Glutamatergic neuron (in vitro differentiated cells): ENCODE measurements at regions not wholly inside any gene's neighbourhood (a gene's known extent, or its start where the extent isn't known, plus 50 kb on each side); places are given as distances from the start of the nearest gene placed in this dataset.
"Not testable (repeated sequence)": the region's sequence is repeated elsewhere in the genome, so short reads cannot be mapped to it uniquely, and the experiment has no call there.

Experiments used
- DNase-seq: peaks from one replicate; pipeline ENCODE4 v3.0.0; 2022
- H3K27ac Mint-ChIP-seq: one replicate; pipeline ENCODE4 v1.8.0; 2020; ENCODE audit warnings: mild to moderate bottlenecking, mixed read lengths, inconsistent platforms; ENCODE audit not compliant: unreplicated experiment
- H3K27me3 Mint-ChIP-seq: one replicate; pipeline ENCODE4 v1.8.0; 2020; ENCODE audit warnings: mild to moderate bottlenecking, moderate library complexity, mixed read lengths, inconsistent platforms; ENCODE audit not compliant: unreplicated experiment
- H3K36me3 Mint-ChIP-seq: one replicate; pipeline ENCODE4 v1.8.0; 2020; ENCODE audit warnings: mild to moderate bottlenecking, mixed read lengths, inconsistent platforms; ENCODE audit not compliant: unreplicated experiment
- H3K4me1 Mint-ChIP-seq: one replicate; pipeline ENCODE4 v1.8.0; 2020; ENCODE audit warnings: mild to moderate bottlenecking, low read depth, mixed read lengths, inconsistent platforms; ENCODE audit not compliant: unreplicated experiment
- H3K4me3 Mint-ChIP-seq: one replicate; pipeline ENCODE4 v1.8.0; 2020; ENCODE audit warnings: mild to moderate bottlenecking, mixed read lengths, inconsistent platforms; ENCODE audit not compliant: unreplicated experiment
- H3K9me3 Mint-ChIP-seq: one replicate; pipeline ENCODE4 v1.8.0; 2020; ENCODE audit warnings: mild to moderate bottlenecking, moderate library complexity, mixed read lengths, inconsistent platforms; ENCODE audit not compliant: unreplicated experiment
- TF ChIP-seq, protein P1 (sequence below): fragments of 200-600 bp; sonication (generic); IDR thresholded peaks from one replicate; pipeline ENCODE4 v1.5.0; 2021; ENCODE audit not compliant: partially characterized antibody, unreplicated experiment

DNA sequence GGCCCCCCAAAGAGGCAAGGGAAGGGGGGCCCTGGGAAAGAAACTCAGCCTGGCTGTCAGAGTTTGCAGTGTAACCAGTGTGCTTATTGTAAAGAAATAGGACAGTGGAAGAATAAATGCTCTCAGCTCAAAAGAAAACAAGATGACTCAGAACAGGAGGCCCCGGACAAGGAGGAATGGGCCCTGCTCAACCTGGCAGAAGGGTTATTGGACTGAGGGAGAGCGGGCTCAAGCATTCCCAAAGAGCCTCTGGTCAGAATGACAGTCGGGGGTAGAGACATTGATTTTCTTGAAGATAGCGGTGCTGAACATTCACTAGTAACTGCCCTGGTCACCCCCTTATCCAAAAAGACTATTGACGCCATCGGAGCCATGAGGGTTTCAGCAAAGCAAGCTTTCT, 100.4 kb upstream of the OSBPL11 start:
- Mint-ChIP-seq H3K27me3 (no peaks in the 10 kb centered on the region), H3K27ac (no peak overlapping the region), H3K36me3 (no peaks in the 10 kb centered on the region), H3K4me1 (no peaks in the 10 kb centered on the region), H3K9me3 (peaks cover 2% of the 10 kb centered on the region), H3K4me3 (no peak overlapping the region)
- DNase-seq, result no peak
- TF ChIP-seq, protein P1, sequence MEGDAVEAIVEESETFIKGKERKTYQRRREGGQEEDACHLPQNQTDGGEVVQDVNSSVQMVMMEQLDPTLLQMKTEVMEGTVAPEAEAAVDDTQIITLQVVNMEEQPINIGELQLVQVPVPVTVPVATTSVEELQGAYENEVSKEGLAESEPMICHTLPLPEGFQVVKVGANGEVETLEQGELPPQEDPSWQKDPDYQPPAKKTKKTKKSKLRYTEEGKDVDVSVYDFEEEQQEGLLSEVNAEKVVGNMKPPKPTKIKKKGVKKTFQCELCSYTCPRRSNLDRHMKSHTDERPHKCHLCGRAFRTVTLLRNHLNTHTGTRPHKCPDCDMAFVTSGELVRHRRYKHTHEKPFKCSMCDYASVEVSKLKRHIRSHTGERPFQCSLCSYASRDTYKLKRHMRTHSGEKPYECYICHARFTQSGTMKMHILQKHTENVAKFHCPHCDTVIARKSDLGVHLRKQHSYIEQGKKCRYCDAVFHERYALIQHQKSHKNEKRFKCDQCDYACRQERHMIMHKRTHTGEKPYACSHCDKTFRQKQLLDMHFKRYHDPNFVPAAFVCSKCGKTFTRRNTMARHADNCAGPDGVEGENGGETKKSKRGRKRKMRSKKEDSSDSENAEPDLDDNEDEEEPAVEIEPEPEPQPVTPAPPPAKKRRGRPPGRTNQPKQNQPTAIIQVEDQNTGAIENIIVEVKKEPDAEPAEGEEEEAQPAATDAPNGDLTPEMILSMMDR, result no peak

DNA sequence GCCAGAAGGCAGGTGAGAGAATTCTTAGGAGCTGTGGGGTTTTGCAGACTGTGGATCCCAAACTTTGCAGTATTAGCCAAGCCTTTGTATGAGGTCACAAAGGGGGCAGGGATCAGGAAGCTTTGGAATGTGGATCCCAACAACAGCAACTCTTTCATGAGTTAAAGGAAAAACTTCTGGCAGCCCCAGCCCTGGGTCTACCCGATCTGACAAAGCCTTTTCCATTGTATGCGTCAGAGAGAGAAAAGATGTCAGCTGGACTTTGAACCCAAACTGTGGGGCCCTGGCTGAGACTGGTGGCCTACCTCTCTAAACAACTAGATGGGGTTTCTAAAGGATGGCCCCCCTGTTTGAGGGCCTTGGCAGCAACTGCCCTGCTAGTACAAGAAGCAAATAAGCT, 101.8 kb upstream of the OSBPL11 start:
- H3K9me3 Mint-ChIP-seq, H3K36me3 Mint-ChIP-seq, H3K4me1 Mint-ChIP-seq, H3K27me3 Mint-ChIP-seq, H3K4me3 Mint-ChIP-seq, H3K27ac Mint-ChIP-seq, DNase-seq: not testable (repeated sequence)

DNA sequence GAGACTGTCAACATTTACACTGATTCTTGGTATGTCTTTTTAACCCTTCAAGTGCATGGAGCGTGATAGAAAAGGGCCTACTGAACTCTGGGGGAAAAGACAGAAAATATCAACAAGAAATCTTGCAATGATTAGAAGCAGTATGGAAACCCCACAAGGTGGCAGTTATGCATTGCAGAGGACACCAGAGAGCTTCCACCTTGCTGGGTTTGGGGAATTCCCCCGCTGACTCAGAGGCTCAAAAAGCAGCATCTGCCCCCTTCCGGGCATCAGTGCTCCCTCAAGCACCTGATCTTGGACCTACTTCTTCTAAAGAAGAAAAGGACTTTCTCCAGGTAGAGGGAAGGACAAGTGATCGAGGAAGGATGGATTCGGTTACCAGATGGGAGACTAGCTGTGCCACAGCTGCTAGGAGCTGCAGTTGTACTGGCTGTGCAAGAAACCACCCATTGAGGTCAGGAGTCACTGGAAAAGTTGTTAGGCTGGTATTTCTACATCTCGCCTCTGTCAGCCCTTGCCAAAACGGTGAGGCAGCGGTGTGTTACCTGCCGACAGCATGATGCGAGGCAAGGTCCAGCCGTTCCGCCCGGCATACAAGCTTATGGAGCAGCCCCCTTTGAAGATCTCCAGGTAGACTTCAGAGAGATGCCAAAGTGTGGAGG, 102.8 kb upstream of the OSBPL11 start:
- not testable (repeated sequence) for H3K27ac Mint-ChIP-seq, H3K9me3 Mint-ChIP-seq, DNase-seq, H3K36me3 Mint-ChIP-seq, H3K27me3 Mint-ChIP-seq, H3K4me3 Mint-ChIP-seq, H3K4me1 Mint-ChIP-seq

- Mint-ChIP-seq H3K4me1 (no peaks in the 10 kb centered on the region), H3K4me3 (no peak overlapping the region), H3K36me3 (no peaks in the 10 kb centered on the region), H3K27ac (no peak overlapping the region), H3K27me3 (no peaks in the 10 kb centered on the region), H3K9me3 (no peaks in the 10 kb centered on the region)
- DNase-seq, result no peak
- TF ChIP-seq, protein P1, result no peak
Observed at GRCh38 chr3:125715651-125716050, 120.4 kb upstream of the OSBPL11 start.

DNA sequence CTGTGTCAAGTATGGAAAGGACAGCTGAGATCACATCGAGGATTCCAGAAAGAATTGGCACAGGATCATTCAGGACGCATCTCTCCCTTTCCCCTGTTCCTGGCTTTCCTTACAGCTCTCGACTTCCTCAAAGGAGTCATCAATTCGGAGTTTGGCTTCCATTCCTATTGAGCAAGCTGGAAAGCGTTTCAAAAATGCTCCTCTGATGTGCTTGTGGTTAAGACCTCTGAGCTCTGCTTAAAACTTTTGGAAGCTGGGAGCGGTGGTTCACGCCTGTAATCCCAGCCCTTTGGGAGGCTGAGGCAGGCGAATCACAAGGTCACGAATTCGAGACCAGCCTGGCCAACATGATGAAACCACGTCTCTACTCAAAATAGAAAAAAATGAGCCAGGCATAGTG, 136.9 kb upstream of the OSBPL11 start:
- H3K4me3 Mint-ChIP-seq, DNase-seq, H3K27ac Mint-ChIP-seq, H3K36me3 Mint-ChIP-seq, H3K27me3 Mint-ChIP-seq, H3K9me3 Mint-ChIP-seq, H3K4me1 Mint-ChIP-seq: not testable (repeated sequence)

- H3K27me3 Mint-ChIP-seq, H3K27ac Mint-ChIP-seq, H3K4me1 Mint-ChIP-seq, DNase-seq, H3K9me3 Mint-ChIP-seq, H3K4me3 Mint-ChIP-seq, H3K36me3 Mint-ChIP-seq: not testable (repeated sequence)
Observed at GRCh38 chr3:125741991-125742718, 146.9 kb upstream of the OSBPL11 start.

GRCh38 chr3:125742845-125743244, 147.5 kb upstream of the OSBPL11 start:
- not testable (repeated sequence) for H3K4me1 Mint-ChIP-seq, H3K9me3 Mint-ChIP-seq, DNase-seq, H3K27ac Mint-ChIP-seq, H3K36me3 Mint-ChIP-seq, H3K27me3 Mint-ChIP-seq, H3K4me3 Mint-ChIP-seq

DNA sequence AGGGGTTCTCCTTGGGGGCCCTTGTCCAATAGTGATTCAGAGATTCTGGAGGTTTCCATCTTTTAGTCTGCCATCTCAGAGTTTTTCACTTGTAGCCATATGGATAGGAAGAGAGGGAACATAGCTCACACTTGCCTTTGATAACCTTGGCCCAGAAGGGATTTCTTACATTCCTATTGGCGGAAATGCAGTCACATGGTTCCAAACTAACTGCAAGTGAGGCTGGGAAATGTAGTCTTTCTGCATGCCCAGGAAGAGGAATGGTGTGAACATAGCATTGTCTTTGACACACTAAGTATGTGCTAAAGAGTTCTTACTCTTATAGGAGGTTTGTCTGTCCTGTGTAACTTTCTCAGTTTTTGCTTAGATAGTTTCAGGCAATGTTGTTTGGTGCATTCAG, 161.8 kb upstream of the OSBPL11 start:
- not testable (repeated sequence) for H3K9me3 Mint-ChIP-seq, H3K27ac Mint-ChIP-seq, H3K4me1 Mint-ChIP-seq, H3K4me3 Mint-ChIP-seq, DNase-seq, H3K36me3 Mint-ChIP-seq, H3K27me3 Mint-ChIP-seq

GRCh38 chr3:125758641-125759130, 163.4 kb upstream of the OSBPL11 start:
- not testable (repeated sequence) for H3K4me1 Mint-ChIP-seq, H3K27me3 Mint-ChIP-seq, H3K9me3 Mint-ChIP-seq, DNase-seq, H3K4me3 Mint-ChIP-seq, H3K36me3 Mint-ChIP-seq, H3K27ac Mint-ChIP-seq

DNA sequence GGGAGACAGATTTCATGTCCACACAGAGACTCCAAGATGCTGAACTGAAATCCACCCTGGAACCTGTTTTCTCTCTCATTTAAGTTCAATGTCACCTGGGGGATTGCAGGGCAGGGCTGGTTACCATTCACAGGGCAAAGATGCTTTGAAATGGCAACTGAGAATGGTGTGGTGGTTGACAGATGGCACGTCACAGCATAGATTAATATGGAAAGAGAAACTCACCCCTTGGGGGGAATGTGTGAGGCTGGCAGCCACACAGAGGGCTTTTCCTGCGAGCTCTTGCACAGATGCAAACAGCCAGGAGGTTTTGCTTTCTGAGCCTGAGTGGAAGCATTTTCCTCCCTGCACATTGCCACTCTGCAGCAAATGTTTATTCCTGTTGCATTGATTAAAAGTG, 167.3 kb upstream of the OSBPL11 start:
- not testable (repeated sequence) for H3K27ac Mint-ChIP-seq, H3K27me3 Mint-ChIP-seq, H3K4me3 Mint-ChIP-seq, H3K36me3 Mint-ChIP-seq, H3K4me1 Mint-ChIP-seq, DNase-seq, H3K9me3 Mint-ChIP-seq
